B cell (primary cell): ENCODE measurements at regions not wholly inside any gene's neighbourhood (a gene's known extent, or its start where the extent isn't known, plus 50 kb on each side); places are given as distances from the start of the nearest gene placed in this dataset.

ENCODE experiments used
- ATAC-seq: fragments of 200-7000 bp; cut with Tn5 transposase; one replicate; pipeline ENCODE4 v1.10.0; 2021; ENCODE audit warnings: low read depth, mild to moderate bottlenecking, moderate number of reproducible peaks, moderate library complexity
- CTCF ChIA-PET: fragments of 350-600 bp; sonication (Branson Sonifier 250); formaldehyde crosslinking; loops from one replicate; lab custom pipeline; 2021; ENCODE audit warnings: antibody characterized with exemption, inconsistent platforms; lab: Charles Lee
- POLR2A ChIA-PET: fragments of 350-600 bp; sonication (Branson Sonifier 250); formaldehyde crosslinking; loops from one replicate; lab custom pipeline; 2021; ENCODE audit warnings: antibody characterized with exemption; lab: Charles Lee
- DNase-seq: peaks from one replicate; pipeline ENCODE4 v3.0.0; 2013
- H2AFZ ChIP-seq: 2 replicates; pipeline ENCODE4 v1.6.1; 2012; ENCODE audit warnings: mild to moderate bottlenecking, low read depth, low read length; ENCODE audit not compliant: insufficient read depth, poor library complexity, severe bottlenecking
- H3K27ac ChIP-seq, 2 donors: 1 replicate in 1 of 2; 2 replicates in 1 of 2; pipeline ENCODE4 v1.5.1; 2012 to 2013; ENCODE audit warnings: low read length in 2 of 2, mild to moderate bottlenecking in 2 of 2, moderate library complexity in 1 of 2
- H3K27me3 ChIP-seq, 4 experiments: fragments of 200-600 bp in 1 of 4; sonication (generic) in 1 of 4; replicated peaks in 1 of 4; 1 replicate in 2 of 4; 2 replicates in 2 of 4; pipeline versions ENCODE4 v1.6.1 to v1.7.0; 2013 to 2016; ENCODE audit warnings: low read length in 3 of 4, mild to moderate bottlenecking in 2 of 4, mixed read lengths in 1 of 4, moderate library complexity in 1 of 4; ENCODE audit not compliant: insufficient read depth in 4 of 4, control insufficient read depth in 3 of 4; ENCODE audit errors: control extremely low read depth in 1 of 4
- H3K36me3 ChIP-seq, 2 experiments: replicated peaks in 1 of 2; 1 replicate in 1 of 2; 2 replicates in 1 of 2; pipeline versions ENCODE4 v1.6.1 to v1.7.1; 2013; ENCODE audit warnings: low read length in 1 of 2; ENCODE audit not compliant: insufficient read depth in 2 of 2, control insufficient read depth in 1 of 2; ENCODE audit errors: control extremely low read depth in 1 of 2, extremely low read depth in 1 of 2
- H3K4me1 ChIP-seq, 2 donors: fragments of 200-600 bp in 1 of 2; sonication (generic) in 1 of 2; 1 replicate in 1 of 2; 2 replicates in 1 of 2; pipeline versions ENCODE4 v1.5.1 to v1.6.1; 2013 to 2017; ENCODE audit warnings: low read length in 2 of 2; ENCODE audit not compliant: control insufficient read depth in 2 of 2, insufficient read depth in 2 of 2
- H3K4me2 ChIP-seq: replicated peaks from 2 replicates; pipeline ENCODE3; 2012; ENCODE audit warnings: mild to moderate bottlenecking, low read depth, low read length; ENCODE audit not compliant: poor library complexity, severe bottlenecking
- H3K4me3 ChIP-seq, 5 experiments: fragments of 200-600 bp in 1 of 5; sonication (generic) in 1 of 5; 1 replicate in 3 of 5; 2 replicates in 2 of 5; pipeline versions ENCODE4 v1.5.1 to v1.7.0; 2011 to 2016; ENCODE audit warnings: low read length in 4 of 5, mild to moderate bottlenecking in 4 of 5, low read depth in 2 of 5, control low read depth in 1 of 5, moderate library complexity in 1 of 5; ENCODE audit not compliant: insufficient read depth in 1 of 5; ENCODE audit errors: control extremely low read depth in 1 of 5, extremely low read depth in 1 of 5
- H3K79me2 ChIP-seq: fragments of 200-600 bp; sonication (generic); one replicate; pipeline ENCODE4 v1.6.0; 2016; ENCODE audit warnings: low read length; ENCODE audit not compliant: control insufficient read depth, insufficient read depth
- H3K9ac ChIP-seq: fragments of 200-600 bp; sonication (generic); 2 replicates; pipeline ENCODE4 v1.6.1; 2017; ENCODE audit warnings: mild to moderate bottlenecking, low read length, moderate library complexity
- H3K9me3 ChIP-seq, 3 donors: one replicate each; pipeline versions ENCODE4 v1.6.1 to v1.7.1; 2013; ENCODE audit warnings: low read length in 2 of 3; ENCODE audit not compliant: control insufficient read depth in 2 of 3, insufficient read depth in 1 of 3; ENCODE audit errors: control extremely low read depth in 1 of 3
- H4K20me1 ChIP-seq: 2 replicates; pipeline ENCODE4 v1.6.0; 2012; ENCODE audit warnings: mild to moderate bottlenecking, low read length; ENCODE audit not compliant: insufficient read depth, control insufficient read depth, poor library complexity, severe bottlenecking
- H3K27ac Mint-ChIP-seq: one replicate; pipeline ENCODE4 v1.8.0; 2021; ENCODE audit warnings: mixed read lengths
- H3K27me3 Mint-ChIP-seq: one replicate; pipeline ENCODE4 v1.8.0; 2021; ENCODE audit warnings: mixed read lengths
- H3K4me1 Mint-ChIP-seq: one replicate; pipeline ENCODE4 v1.8.0; 2021; ENCODE audit warnings: mixed read lengths
- H3K4me3 Mint-ChIP-seq: one replicate; pipeline ENCODE4 v1.8.0; 2021; ENCODE audit warnings: mixed read lengths
- H3K9me3 Mint-ChIP-seq: one replicate; pipeline ENCODE4 v1.8.0; 2022; ENCODE audit warnings: mixed read lengths; ENCODE audit not compliant: insufficient read depth
- CTCF ChIP-seq: fragments of 200-600 bp; IDR thresholded peaks from one replicate; pipeline ENCODE4 v1.8.0; 2022; ENCODE audit warnings: antibody characterized with exemption, mild to moderate bottlenecking
- EZH2 ChIP-seq: IDR thresholded peaks from 2 replicates; pipeline ENCODE4 v1.6.1; 2012; ENCODE audit warnings: borderline replicate concordance, low read depth, mild to moderate bottlenecking, moderate library complexity, low read length; ENCODE audit not compliant: insufficient read depth, poor library complexity, severe bottlenecking
- intact Hi-C: fragments of 100-400 bp; cut with micrococcal nuclease; formaldehyde crosslinking; loops from one replicate; pipeline ENCODE4 v1.10.0; 2022

- TF ChIP-seq CTCF, result no peak
- TF ChIP-seq EZH2, result no peak
- H3K4me3 Mint-ChIP-seq, result no peak overlapping the region
- H3K4me2 ChIP-seq, result no peak overlapping the region
- H3K4me1 ChIP-seq, result no peaks in the 10 kb centered on the region
- H3K9ac ChIP-seq, result no peak overlapping the region
- H3K4me1 Mint-ChIP-seq, result no peaks in the 10 kb centered on the region
- H3K9me3 Mint-ChIP-seq, result no peaks in the 10 kb centered on the region
- H3K36me3 ChIP-seq, result no peaks in the 10 kb centered on the region
- POLR2A ChIA-PET, result no interaction called here
- no peaks in the 10 kb centered on the region for H3K9me3 ChIP-seq
- H3K4me3 ChIP-seq, result no peak overlapping the region
- H2AFZ ChIP-seq, result no peak overlapping the region
- DNase-seq (no peak), ATAC-seq (no peak)
- H3K27me3 Mint-ChIP-seq, result no peaks in the 10 kb centered on the region
- no peak overlapping the region for H3K27ac ChIP-seq
- no peak overlapping the region for H3K27ac Mint-ChIP-seq
- CTCF ChIA-PET, result no interaction called here
- intact Hi-C loops, result no loop called here
- H3K27me3 ChIP-seq, result no peaks in the 10 kb centered on the region
- H4K20me1 ChIP-seq, result no peaks in the 10 kb centered on the region
- H3K79me2 ChIP-seq, result no peaks in the 10 kb centered on the region
Measured at GRCh38 chr14:40656311-40656710, 950.4 kb upstream of the LRFN5 start.

- Mint-ChIP-seq H3K4me3 (no peak overlapping the region), H3K4me1 (no peaks in the 10 kb centered on the region), H3K9me3 (no peaks in the 10 kb centered on the region), H3K27me3 (no peaks in the 10 kb centered on the region), H3K27ac (no peak overlapping the region)
- ATAC-seq (no peak), DNase-seq (no peak)
- ChIA-PET POLR2A (no interaction called here), CTCF (no interaction called here)
- TF ChIP-seq CTCF, result no peak
- intact Hi-C loops, result no loop called here
- H3K4me2 ChIP-seq, result no peak overlapping the region
- no peak overlapping the region for H3K4me3 ChIP-seq
- no peak overlapping the region for H2AFZ ChIP-seq
- H3K27me3 ChIP-seq, result no peaks in the 10 kb centered on the region
- no peaks in the 10 kb centered on the region for H3K9me3 ChIP-seq
- H3K4me1 ChIP-seq, result no peaks in the 10 kb centered on the region
- no peak overlapping the region for H3K27ac ChIP-seq
- H4K20me1 ChIP-seq, result no peaks in the 10 kb centered on the region
- H3K36me3 ChIP-seq, result no peaks in the 10 kb centered on the region
- no peak overlapping the region for H3K9ac ChIP-seq
- H3K79me2 ChIP-seq, result no peaks in the 10 kb centered on the region
Measured at GRCh38 chr14:40652089-40652691, 954.5 kb upstream of the LRFN5 start.
